WTC11 (cell line): ENCODE measurements at regions not wholly inside any gene's neighbourhood (a gene's known extent, or its start where the extent isn't known, plus 50 kb on each side); places are given as distances from the start of the nearest gene placed in this dataset.

ENCODE experiments used
- ESRRA ChIP-seq: sonication (generic); formaldehyde crosslinking; IDR thresholded peaks from 2 replicates; pipeline ENCODE4 v1.8.1; 2022; ENCODE audit warnings: mild to moderate bottlenecking, missing genetic modification reagents, borderline replicate concordance
- IRF2 ChIP-seq: sonication (generic); formaldehyde crosslinking; IDR thresholded peaks from 2 replicates; pipeline ENCODE4 v1.8.0; 2022; ENCODE audit warnings: low read depth, missing genetic modification reagents, borderline replicate concordance
- SP1 ChIP-seq: sonication (generic); formaldehyde crosslinking; conservative IDR thresholded peaks from 2 replicates; pipeline ENCODE4 v1.8.1; 2022; ENCODE audit warnings: missing genetic modification reagents
- TF ChIP-seq, protein P1 (sequence below): fragments of 200-600 bp; IDR thresholded peaks from 2 replicates; pipeline ENCODE4 v1.8.0; 2022; ENCODE audit warnings: antibody characterized with exemption
- TF ChIP-seq, protein P2 (sequence below): sonication (generic); formaldehyde crosslinking; IDR thresholded peaks from 2 replicates; pipeline ENCODE4 v1.8.1; 2022; ENCODE audit warnings: low read depth, missing genetic modification reagents, borderline replicate concordance
- TF ChIP-seq, protein P3 (sequence below): sonication (generic); formaldehyde crosslinking; IDR thresholded peaks from 2 replicates; pipeline ENCODE4 v1.8.0; 2022; ENCODE audit warnings: mild to moderate bottlenecking, missing genetic modification reagents

DNA sequence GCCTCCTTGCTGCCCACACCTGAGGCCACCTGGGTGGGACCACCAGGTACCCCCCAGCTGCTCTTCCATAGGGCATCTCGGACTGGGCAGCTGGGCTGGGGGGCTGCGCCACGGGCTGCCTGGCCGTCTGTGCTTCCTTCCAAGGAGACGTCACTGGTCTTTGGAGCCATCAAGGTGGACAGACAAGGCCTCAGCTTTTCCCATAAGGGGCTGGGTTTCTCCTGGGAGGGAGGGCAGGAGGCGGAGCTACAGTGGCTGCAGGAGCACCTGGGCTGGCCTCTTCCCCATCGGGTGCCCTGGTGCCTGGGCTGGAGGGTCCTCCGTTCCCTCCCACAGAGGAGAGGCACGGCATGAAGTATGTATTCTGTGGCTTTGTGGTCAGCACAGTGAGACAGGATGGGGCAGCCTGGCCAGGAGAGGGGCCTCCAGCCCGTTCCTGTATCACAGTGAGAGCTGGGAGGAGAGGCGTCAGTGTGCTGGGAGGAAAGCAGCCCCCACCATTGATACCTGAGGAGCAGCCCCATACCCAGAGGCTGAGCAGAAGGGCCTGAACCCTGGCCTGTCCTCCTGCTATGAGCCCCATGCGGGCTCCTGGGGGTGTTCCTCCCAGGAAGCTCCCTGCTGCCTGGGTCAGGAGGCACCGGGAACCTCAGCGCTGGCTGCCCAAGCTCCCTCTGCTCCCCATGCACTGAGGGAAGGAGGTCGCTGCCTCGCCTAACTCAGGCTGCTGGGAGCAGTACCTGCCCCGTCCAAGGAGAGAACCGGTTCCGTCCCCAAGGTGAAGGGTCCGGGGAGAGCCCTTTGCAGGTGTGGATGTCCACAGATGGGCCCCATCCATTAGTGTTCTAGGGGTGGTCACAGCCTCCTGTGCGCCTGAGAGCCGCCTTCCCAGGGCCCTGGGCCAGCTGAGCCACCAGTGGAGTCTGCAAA lies 1075.0 kb downstream of the BRD1 start:
- TF ChIP-seq SP1 (CRISPR knock-in tag): no peak
- TF ChIP-seq, protein P1, sequence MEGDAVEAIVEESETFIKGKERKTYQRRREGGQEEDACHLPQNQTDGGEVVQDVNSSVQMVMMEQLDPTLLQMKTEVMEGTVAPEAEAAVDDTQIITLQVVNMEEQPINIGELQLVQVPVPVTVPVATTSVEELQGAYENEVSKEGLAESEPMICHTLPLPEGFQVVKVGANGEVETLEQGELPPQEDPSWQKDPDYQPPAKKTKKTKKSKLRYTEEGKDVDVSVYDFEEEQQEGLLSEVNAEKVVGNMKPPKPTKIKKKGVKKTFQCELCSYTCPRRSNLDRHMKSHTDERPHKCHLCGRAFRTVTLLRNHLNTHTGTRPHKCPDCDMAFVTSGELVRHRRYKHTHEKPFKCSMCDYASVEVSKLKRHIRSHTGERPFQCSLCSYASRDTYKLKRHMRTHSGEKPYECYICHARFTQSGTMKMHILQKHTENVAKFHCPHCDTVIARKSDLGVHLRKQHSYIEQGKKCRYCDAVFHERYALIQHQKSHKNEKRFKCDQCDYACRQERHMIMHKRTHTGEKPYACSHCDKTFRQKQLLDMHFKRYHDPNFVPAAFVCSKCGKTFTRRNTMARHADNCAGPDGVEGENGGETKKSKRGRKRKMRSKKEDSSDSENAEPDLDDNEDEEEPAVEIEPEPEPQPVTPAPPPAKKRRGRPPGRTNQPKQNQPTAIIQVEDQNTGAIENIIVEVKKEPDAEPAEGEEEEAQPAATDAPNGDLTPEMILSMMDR: no peak
- TF ChIP-seq ESRRA: no peak
- TF ChIP-seq, protein P2, sequence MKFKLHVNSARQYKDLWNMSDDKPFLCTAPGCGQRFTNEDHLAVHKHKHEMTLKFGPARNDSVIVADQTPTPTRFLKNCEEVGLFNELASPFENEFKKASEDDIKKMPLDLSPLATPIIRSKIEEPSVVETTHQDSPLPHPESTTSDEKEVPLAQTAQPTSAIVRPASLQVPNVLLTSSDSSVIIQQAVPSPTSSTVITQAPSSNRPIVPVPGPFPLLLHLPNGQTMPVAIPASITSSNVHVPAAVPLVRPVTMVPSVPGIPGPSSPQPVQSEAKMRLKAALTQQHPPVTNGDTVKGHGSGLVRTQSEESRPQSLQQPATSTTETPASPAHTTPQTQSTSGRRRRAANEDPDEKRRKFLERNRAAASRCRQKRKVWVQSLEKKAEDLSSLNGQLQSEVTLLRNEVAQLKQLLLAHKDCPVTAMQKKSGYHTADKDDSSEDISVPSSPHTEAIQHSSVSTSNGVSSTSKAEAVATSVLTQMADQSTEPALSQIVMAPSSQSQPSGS (CRISPR knock-in tag): no peak
- no peak for TF ChIP-seq IRF2 (CRISPR knock-in tag)
- TF ChIP-seq, protein P3, sequence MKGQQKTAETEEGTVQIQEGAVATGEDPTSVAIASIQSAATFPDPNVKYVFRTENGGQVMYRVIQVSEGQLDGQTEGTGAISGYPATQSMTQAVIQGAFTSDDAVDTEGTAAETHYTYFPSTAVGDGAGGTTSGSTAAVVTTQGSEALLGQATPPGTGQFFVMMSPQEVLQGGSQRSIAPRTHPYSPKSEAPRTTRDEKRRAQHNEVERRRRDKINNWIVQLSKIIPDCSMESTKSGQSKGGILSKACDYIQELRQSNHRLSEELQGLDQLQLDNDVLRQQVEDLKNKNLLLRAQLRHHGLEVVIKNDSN: no peak
